ENCODE measurements at regions not wholly inside any gene's neighbourhood (a gene's known extent, or its start where the extent isn't known, plus 50 kb on each side); places are given as distances from the start of the nearest gene placed in this dataset.

GRCh38 chr2:120642646-120643045 lies 93.0 kb upstream of the GLI2 start:
- TF ChIP-seq, protein P1, sequence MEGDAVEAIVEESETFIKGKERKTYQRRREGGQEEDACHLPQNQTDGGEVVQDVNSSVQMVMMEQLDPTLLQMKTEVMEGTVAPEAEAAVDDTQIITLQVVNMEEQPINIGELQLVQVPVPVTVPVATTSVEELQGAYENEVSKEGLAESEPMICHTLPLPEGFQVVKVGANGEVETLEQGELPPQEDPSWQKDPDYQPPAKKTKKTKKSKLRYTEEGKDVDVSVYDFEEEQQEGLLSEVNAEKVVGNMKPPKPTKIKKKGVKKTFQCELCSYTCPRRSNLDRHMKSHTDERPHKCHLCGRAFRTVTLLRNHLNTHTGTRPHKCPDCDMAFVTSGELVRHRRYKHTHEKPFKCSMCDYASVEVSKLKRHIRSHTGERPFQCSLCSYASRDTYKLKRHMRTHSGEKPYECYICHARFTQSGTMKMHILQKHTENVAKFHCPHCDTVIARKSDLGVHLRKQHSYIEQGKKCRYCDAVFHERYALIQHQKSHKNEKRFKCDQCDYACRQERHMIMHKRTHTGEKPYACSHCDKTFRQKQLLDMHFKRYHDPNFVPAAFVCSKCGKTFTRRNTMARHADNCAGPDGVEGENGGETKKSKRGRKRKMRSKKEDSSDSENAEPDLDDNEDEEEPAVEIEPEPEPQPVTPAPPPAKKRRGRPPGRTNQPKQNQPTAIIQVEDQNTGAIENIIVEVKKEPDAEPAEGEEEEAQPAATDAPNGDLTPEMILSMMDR (conservative IDR thresholded peaks at IDR 0.05; ENCODE audit: low read depth, low read length) = no peak
- TF ChIP-seq EZH2 (IDR thresholded peaks at IDR 0.05; ENCODE audit: borderline replicate concordance, low read depth, low read length, poor library complexity, severe bottlenecking) = no peak
